HG02870 (cell line): ENCODE measurements at regions not wholly inside any gene's neighbourhood (a gene's known extent, or its start where the extent isn't known, plus 50 kb on each side); places are given as distances from the start of the nearest gene placed in this dataset.
"Not testable (repeated sequence)": the region's sequence is repeated elsewhere in the genome, so short reads cannot be mapped to it uniquely, and the experiment has no call there.

Experiments
- ATAC-seq: cut with Tn5 transposase; IDR thresholded peaks from one replicate; pipeline ENCODE4 v1.9.1; 2021; ENCODE audit warnings: mild to moderate bottlenecking, moderate library complexity; ENCODE audit not compliant: unreplicated experiment

GRCh38 chr5:108472237-108472636 lies 90.3 kb upstream of the FBXL17 start:
- no peak for ATAC-seq

- no peak for ATAC-seq
Observed at GRCh38 chr5:108467563-108467962, 85.7 kb upstream of the FBXL17 start.

- no peak for ATAC-seq
Observed at GRCh38 chr5:108461628-108462367, 79.9 kb upstream of the FBXL17 start.

GRCh38 chr5:108459769-108460168 lies 77.9 kb upstream of the FBXL17 start:
- ATAC-seq: no peak

GRCh38 chr5:108451269-108451668 lies 69.4 kb upstream of the FBXL17 start:
- ATAC-seq: no peak

- ATAC-seq: not testable (repeated sequence)
Observed at GRCh38 chr5:108444130-108444529, 62.2 kb upstream of the FBXL17 start.

GRCh38 chr5:108442063-108442651 lies 60.3 kb upstream of the FBXL17 start:
- not testable (repeated sequence) for ATAC-seq

- ATAC-seq: no peak
Observed at GRCh38 chr5:108437425-108437824, 55.5 kb upstream of the FBXL17 start.

- no peak for ATAC-seq
Observed at GRCh38 chr5:108436696-108437095, 54.8 kb upstream of the FBXL17 start.

GRCh38 chr5:108433600-108433999 lies 51.7 kb upstream of the FBXL17 start:
- no peak for ATAC-seq

- no peak for ATAC-seq
Observed at GRCh38 chr5:108432024-108432423, 50.1 kb upstream of the FBXL17 start.
